ENCODE measurements at regions not wholly inside any gene's neighbourhood (a gene's known extent, or its start where the extent isn't known, plus 50 kb on each side); places are given as distances from the start of the nearest gene placed in this dataset.

DNA sequence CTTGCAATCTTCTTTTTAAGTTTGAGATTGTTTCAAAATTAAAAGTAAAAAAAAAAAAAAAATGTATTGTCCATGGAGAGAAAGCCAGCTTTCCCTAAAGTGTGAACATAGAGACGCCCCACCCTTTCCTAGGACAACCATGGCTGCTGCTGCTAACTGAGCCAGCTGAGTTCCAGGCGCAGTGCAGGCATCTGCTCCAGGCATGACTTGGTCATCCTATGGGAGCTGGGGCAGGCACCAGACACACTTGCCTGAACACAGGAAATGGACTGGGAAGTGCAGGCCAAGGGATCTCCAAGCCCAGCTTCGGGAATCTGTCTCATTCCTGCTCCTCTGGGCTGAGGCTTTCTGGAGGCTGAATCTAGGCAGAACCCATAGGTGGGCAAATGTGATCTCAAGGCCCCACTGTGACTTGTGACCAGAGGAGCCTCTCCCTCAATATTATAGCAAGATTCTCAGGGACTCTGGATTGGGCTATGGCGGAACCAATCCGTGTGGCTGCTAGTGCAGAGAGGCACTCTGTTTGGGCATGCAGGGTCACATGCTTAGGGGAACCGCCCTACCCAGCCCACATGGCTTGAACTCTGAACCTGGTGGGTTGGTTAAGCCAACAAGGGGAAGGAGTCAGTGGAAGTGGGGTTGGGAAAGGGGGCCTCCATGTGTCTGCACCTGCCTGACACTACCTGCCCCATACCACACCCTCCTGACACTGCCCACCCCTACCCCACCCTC lies 138.2 kb upstream of the CST7 start:
- H3K9me3 ChIP-seq (ENCODE audit: control insufficient read depth in 5 of 5, low read length in 5 of 5) = peaks cover 0 to 4% (median 0%) of the 10 kb centered on the region in 5 donors
- H3K4me3 ChIP-seq (ENCODE audit: low read depth in 1 of 5, low read length in 5 of 5) = no peak overlapping the region
- H3K27ac ChIP-seq (ENCODE audit: low read depth, low read length) = no peak overlapping the region
- no peaks in the 10 kb centered on the region for H3K4me1 ChIP-seq (ENCODE audit: control insufficient read depth in 5 of 5, insufficient read depth in 5 of 5, low read length in 5 of 5)
- peaks cover 0 to 12% (median 4%) of the 10 kb centered on the region in 5 donors for H3K27me3 ChIP-seq (ENCODE audit: control insufficient read depth in 5 of 5, insufficient read depth in 4 of 5, low read length in 5 of 5)
- no peak overlapping the region for H3K9ac ChIP-seq (ENCODE audit: low read length in 5 of 5)
- no peaks in the 10 kb centered on the region for H3K36me3 ChIP-seq (ENCODE audit: control insufficient read depth in 5 of 5, insufficient read depth in 5 of 5, low read length in 5 of 5)

DNA sequence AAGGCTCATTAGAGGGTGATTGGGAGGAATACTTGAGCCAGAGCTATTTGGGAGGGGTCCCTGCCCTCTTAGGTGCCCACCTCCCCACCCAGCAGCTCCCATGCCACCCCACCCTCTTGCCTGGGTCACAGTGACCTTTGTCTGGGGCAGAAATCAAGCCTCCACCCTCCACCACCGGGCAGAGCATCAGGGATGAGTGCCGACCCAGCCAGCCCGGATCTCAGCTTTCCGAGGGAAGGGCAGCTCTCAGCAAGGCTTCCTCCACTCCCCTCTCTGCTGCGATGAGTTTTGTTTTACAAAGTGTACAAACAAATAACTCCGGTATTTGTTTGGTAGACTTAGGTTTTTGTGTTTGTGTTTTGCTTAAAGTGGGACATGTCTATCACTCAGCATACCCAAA lies 136.7 kb upstream of the CST7 start:
- Histone ChIP-seq H3K4me3 (ENCODE audit: low read depth in 1 of 5, low read length in 5 of 5) (no peak overlapping the region), H3K4me1 (ENCODE audit: control insufficient read depth in 5 of 5, insufficient read depth in 5 of 5, low read length in 5 of 5) (no peaks in the 10 kb centered on the region), H3K36me3 (ENCODE audit: control insufficient read depth in 5 of 5, insufficient read depth in 5 of 5, low read length in 5 of 5) (no peaks in the 10 kb centered on the region), H3K27ac (ENCODE audit: low read depth, low read length) (no peak overlapping the region), H3K27me3 (ENCODE audit: control insufficient read depth in 5 of 5, insufficient read depth in 4 of 5, low read length in 5 of 5) (peaks cover 0 to 16% (median 4%) of the 10 kb centered on the region in 5 donors), H3K9ac (ENCODE audit: low read length in 5 of 5) (no peak overlapping the region), H3K9me3 (ENCODE audit: control insufficient read depth in 5 of 5, low read length in 5 of 5) (peaks cover 0 to 4% (median 0%) of the 10 kb centered on the region in 5 donors)

DNA sequence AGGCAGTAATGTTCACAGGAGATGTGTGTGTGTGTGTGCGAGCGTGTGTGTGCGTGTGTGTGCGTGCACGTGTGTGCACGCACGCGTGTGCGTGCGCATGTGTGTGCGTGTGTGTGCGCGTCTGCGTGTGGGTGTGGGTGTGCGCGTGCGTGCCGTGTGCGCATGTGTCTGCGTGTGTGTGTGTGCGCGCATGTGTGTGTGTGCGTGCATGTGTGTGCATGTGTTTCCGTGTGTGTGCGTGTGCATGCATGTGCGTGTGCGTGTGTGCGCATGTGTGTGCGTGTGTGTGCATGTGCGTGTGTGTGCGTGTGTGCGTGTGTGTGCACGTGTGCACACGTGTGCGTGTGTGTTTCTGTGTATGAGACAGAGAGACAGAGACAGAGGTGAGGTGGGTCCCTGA lies 136.0 kb upstream of the CST7 start:
- H3K27me3 ChIP-seq (ENCODE audit: control insufficient read depth in 5 of 5, insufficient read depth in 4 of 5, low read length in 5 of 5) = peaks cover 0 to 16% (median 4%) of the 10 kb centered on the region in 5 donors

DNA sequence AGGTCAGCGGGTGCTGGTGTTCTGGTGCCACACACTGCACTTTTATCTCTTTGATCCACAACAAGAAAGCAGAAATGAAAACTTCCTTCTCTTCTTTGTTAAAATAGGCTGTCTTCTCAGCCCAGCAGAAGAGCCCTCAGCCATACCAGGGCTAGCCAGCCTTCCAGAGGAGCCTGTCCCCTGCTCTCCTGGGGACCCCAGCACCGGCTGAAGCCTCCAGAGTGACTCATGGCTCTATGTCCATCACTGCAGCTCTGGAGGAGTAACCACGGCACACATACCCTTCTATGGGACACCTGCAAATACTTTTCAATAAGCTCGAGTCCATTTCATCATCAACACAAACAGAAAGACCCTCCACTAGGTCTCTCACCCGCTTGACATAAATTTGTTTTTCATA lies 135.6 kb upstream of the CST7 start:
- peaks cover 0 to 15% (median 4%) of the 10 kb centered on the region in 5 donors for H3K27me3 ChIP-seq (ENCODE audit: control insufficient read depth in 5 of 5, insufficient read depth in 4 of 5, low read length in 5 of 5)
- peaks cover 0 to 4% (median 0%) of the 10 kb centered on the region in 5 donors for H3K9me3 ChIP-seq (ENCODE audit: control insufficient read depth in 5 of 5, low read length in 5 of 5)
- H3K36me3 ChIP-seq (ENCODE audit: control insufficient read depth in 5 of 5, insufficient read depth in 5 of 5, low read length in 5 of 5) = no peaks in the 10 kb centered on the region
- no peak overlapping the region for H3K27ac ChIP-seq (ENCODE audit: low read depth, low read length)
- no peaks in the 10 kb centered on the region for H3K4me1 ChIP-seq (ENCODE audit: control insufficient read depth in 5 of 5, insufficient read depth in 5 of 5, low read length in 5 of 5)
- no peak overlapping the region for H3K9ac ChIP-seq (ENCODE audit: low read length in 5 of 5)
- no peak overlapping the region for H3K4me3 ChIP-seq (ENCODE audit: low read depth in 1 of 5, low read length in 5 of 5)

More for the DNA sequence above, 136.0 kb upstream of the CST7 start:
- Histone ChIP-seq H3K4me3 (ENCODE audit: low read depth in 1 of 5, low read length in 5 of 5) (no peak overlapping the region), H3K27ac (ENCODE audit: low read depth, low read length) (no peak overlapping the region), H3K9ac (ENCODE audit: low read length in 5 of 5) (no peak overlapping the region), H3K36me3 (ENCODE audit: control insufficient read depth in 5 of 5, insufficient read depth in 5 of 5, low read length in 5 of 5) (no peaks in the 10 kb centered on the region), H3K9me3 (ENCODE audit: control insufficient read depth in 5 of 5, low read length in 5 of 5) (peaks cover 0 to 4% (median 0%) of the 10 kb centered on the region in 5 donors), H3K4me1 (ENCODE audit: control insufficient read depth in 5 of 5, insufficient read depth in 5 of 5, low read length in 5 of 5) (no peaks in the 10 kb centered on the region)

DNA sequence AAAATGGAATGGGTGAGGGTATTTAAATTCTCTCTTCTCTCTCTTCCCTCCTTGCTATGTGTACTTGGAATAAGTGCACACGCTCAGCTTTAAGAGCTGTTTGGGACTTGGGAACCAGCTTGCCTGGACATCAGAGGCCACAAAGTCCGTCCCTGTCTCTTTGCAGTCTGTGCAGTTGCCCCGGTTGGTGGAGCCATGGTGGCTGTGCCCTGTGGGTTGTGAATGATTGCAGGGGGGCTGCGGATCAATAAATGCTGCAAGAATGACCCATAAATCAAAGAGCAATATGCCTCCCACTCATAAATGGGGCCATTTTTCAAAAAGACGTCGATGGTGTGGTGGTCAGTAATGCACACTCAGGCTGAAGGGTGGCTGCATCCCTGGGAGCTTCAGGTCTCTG lies 135.1 kb upstream of the CST7 start:
- Histone ChIP-seq H3K9ac (ENCODE audit: low read length in 5 of 5) (no peak overlapping the region), H3K27me3 (ENCODE audit: control insufficient read depth in 5 of 5, insufficient read depth in 4 of 5, low read length in 5 of 5) (peaks cover 0 to 10% (median 4%) of the 10 kb centered on the region in 5 donors), H3K27ac (ENCODE audit: low read depth, low read length) (no peak overlapping the region), H3K4me3 (ENCODE audit: low read depth in 1 of 5, low read length in 5 of 5) (no peak overlapping the region), H3K36me3 (ENCODE audit: control insufficient read depth in 5 of 5, insufficient read depth in 5 of 5, low read length in 5 of 5) (no peaks in the 10 kb centered on the region), H3K9me3 (ENCODE audit: control insufficient read depth in 5 of 5, low read length in 5 of 5) (peaks cover 0 to 4% (median 0%) of the 10 kb centered on the region in 5 donors), H3K4me1 (ENCODE audit: control insufficient read depth in 5 of 5, insufficient read depth in 5 of 5, low read length in 5 of 5) (no peaks in the 10 kb centered on the region)

DNA sequence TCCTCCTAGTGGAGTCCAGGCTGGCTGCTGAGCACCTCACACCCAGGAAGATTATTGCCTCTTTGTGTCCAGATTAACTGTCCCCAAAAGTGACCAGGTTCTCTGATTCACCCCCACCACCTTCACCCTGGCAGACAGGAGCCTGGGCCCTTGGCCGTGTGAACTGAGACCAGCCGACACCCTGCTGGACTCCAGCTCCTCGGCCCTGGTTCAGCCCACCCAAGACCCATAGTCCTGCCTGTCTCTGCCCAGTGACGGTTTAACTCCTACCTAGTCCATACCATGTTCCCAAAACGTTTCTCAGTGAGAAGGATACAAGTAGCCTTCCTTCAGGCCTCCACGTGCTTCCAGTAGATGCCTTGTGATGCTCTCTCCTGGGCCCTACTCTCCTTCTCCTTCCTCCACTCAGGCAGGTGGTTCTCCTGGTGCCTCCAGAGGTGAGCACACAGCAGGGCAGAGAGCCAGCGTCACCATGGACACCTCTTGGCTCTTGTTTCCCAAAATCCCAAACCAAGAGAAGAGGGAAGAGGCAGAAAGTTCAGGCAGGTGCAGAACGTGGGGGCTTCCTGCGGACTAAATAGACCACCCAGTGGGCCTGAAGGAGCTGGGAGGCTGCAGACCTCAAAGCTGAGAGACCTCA lies 134.4 kb upstream of the CST7 start:
- H3K9ac ChIP-seq (ENCODE audit: low read length in 5 of 5) = no peak overlapping the region
- peaks cover 0 to 4% (median 2%) of the 10 kb centered on the region in 5 donors for H3K9me3 ChIP-seq (ENCODE audit: control insufficient read depth in 5 of 5, low read length in 5 of 5)
- H3K27me3 ChIP-seq (ENCODE audit: control insufficient read depth in 5 of 5, insufficient read depth in 4 of 5, low read length in 5 of 5) = peaks cover 0 to 4% (median 4%) of the 10 kb centered on the region in 5 donors
- no peak overlapping the region for H3K27ac ChIP-seq (ENCODE audit: low read depth, low read length)
- no peaks in the 10 kb centered on the region for H3K4me1 ChIP-seq (ENCODE audit: control insufficient read depth in 5 of 5, insufficient read depth in 5 of 5, low read length in 5 of 5)
- no peaks in the 10 kb centered on the region for H3K36me3 ChIP-seq (ENCODE audit: control insufficient read depth in 5 of 5, insufficient read depth in 5 of 5, low read length in 5 of 5)
- no peak overlapping the region for H3K4me3 ChIP-seq (ENCODE audit: low read depth in 1 of 5, low read length in 5 of 5)

DNA sequence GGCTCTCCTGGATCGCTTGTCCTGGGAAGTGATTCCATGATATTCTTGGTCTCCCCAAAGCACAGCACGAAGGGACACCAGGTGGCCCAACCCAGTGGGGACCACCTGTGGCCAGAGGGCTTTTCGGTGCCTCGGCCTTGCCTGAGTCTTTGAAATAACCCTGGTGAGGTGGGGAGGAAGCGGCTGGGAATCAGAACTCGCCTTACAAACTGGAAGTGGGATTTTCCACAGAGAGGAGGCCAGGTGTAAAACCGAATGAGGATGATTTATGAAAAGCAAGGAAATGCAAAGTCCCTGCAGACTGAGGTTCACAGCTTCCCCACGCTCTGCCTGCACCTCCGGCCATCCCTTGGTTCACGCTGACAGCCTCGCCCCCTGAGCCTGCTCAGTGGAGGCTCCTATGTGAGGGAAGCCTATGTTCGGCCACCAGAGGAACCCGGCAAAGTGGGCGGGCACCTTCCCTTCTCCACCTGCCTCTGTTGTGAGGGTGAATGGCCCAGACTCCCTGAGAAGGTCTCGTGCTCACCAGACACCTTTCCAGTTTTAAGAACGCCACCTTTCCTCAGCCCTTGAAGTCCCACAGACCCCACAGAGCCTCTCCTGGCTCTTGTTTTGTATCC lies 133.8 kb upstream of the CST7 start:
- peaks cover 0 to 4% (median 3%) of the 10 kb centered on the region in 5 donors for H3K9me3 ChIP-seq (ENCODE audit: control insufficient read depth in 5 of 5, low read length in 5 of 5)
- no peak overlapping the region for H3K4me3 ChIP-seq (ENCODE audit: low read depth in 1 of 5, low read length in 5 of 5)
- no peak overlapping the region for H3K9ac ChIP-seq (ENCODE audit: low read length in 5 of 5)
- no peaks in the 10 kb centered on the region for H3K36me3 ChIP-seq (ENCODE audit: control insufficient read depth in 5 of 5, insufficient read depth in 5 of 5, low read length in 5 of 5)
- H3K27me3 ChIP-seq (ENCODE audit: control insufficient read depth in 5 of 5, insufficient read depth in 4 of 5, low read length in 5 of 5) = peaks cover 0 to 4% (median 3%) of the 10 kb centered on the region in 5 donors
- H3K4me1 ChIP-seq (ENCODE audit: control insufficient read depth in 5 of 5, insufficient read depth in 5 of 5, low read length in 5 of 5) = no peaks in the 10 kb centered on the region
- no peak overlapping the region for H3K27ac ChIP-seq (ENCODE audit: low read depth, low read length)

DNA sequence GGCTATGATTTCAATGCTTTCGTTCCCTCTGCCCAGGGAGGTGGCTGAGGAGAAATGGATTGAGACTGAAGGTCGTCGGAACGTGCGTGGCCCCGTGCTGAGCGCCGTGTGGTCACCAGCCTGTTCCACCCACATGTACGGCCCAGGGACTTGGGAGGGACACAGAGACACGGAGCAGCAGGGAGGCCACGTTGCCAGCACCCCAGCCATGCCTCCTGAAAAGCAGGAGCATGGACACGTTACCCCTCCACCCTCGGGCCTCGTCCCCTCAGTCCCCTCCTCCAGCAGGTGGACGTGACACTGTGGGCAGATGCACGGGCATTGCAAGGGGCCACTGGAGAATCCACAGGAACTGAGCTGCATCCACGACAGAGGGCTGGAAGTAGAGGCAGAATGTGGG lies 133.1 kb upstream of the CST7 start:
- no peaks in the 10 kb centered on the region for H3K4me1 ChIP-seq (ENCODE audit: control insufficient read depth in 5 of 5, insufficient read depth in 5 of 5, low read length in 5 of 5)
- no peaks in the 10 kb centered on the region for H3K36me3 ChIP-seq (ENCODE audit: control insufficient read depth in 5 of 5, insufficient read depth in 5 of 5, low read length in 5 of 5)
- peaks cover 0 to 4% (median 3%) of the 10 kb centered on the region in 5 donors for H3K27me3 ChIP-seq (ENCODE audit: control insufficient read depth in 5 of 5, insufficient read depth in 4 of 5, low read length in 5 of 5)
- H3K27ac ChIP-seq (ENCODE audit: low read depth, low read length) = no peak overlapping the region
- no peak overlapping the region for H3K4me3 ChIP-seq (ENCODE audit: low read depth in 1 of 5, low read length in 5 of 5)
- H3K9me3 ChIP-seq (ENCODE audit: control insufficient read depth in 5 of 5, low read length in 5 of 5) = peaks cover 0 to 4% (median 3%) of the 10 kb centered on the region in 5 donors
- no peak overlapping the region for H3K9ac ChIP-seq (ENCODE audit: low read length in 5 of 5)

DNA sequence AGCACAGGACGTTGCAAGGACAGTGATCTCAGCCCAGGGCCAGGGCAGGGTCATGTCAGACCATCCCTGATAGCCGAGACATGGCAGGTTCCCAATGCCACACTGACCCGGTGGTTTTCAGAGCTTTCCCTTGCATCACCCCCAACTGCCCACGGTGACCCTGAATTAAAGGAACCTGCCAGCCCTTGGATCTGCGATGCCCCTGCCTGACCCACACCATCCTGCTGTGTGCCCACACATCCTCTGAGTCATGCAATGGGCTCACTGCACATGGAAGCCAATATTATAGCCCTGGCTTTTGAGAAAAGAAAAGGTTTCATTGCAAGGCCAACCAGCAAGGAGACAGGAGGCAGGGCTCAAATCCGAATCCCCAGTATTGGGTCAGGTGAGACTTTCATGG lies 132.6 kb upstream of the CST7 start:
- Histone ChIP-seq H3K27me3 (ENCODE audit: control insufficient read depth in 5 of 5, insufficient read depth in 4 of 5, low read length in 5 of 5) (peaks cover 0 to 5% (median 3%) of the 10 kb centered on the region in 5 donors), H3K4me1 (ENCODE audit: control insufficient read depth in 5 of 5, insufficient read depth in 5 of 5, low read length in 5 of 5) (no peaks in the 10 kb centered on the region), H3K4me3 (ENCODE audit: low read depth in 1 of 5, low read length in 5 of 5) (no peak overlapping the region), H3K27ac (ENCODE audit: low read depth, low read length) (no peak overlapping the region), H3K36me3 (ENCODE audit: control insufficient read depth in 5 of 5, insufficient read depth in 5 of 5, low read length in 5 of 5) (no peaks in the 10 kb centered on the region), H3K9me3 (ENCODE audit: control insufficient read depth in 5 of 5, low read length in 5 of 5) (peaks cover 0 to 4% (median 3%) of the 10 kb centered on the region in 5 donors), H3K9ac (ENCODE audit: low read length in 5 of 5) (no peak overlapping the region)

DNA sequence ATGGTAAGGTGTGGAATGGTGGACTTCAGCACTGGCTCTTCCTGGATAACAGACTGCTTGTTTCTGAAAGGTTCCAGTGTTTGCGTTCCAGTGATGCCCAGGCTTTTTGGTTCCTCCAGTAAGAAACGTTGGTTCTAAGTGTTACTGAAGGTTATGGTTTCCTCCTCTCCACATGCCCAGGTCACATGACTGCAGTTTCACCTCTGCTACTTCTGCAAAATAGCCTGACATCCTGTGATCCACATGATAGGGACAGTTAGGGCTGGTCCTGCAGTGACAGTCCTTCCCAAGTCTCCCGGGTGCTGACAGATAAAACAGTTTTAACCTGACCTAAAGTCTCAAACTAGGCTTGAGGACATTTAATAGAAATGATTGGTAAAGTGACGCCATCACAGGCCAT lies 132.2 kb upstream of the CST7 start:
- H3K9me3 ChIP-seq (ENCODE audit: control insufficient read depth in 5 of 5, low read length in 5 of 5) = peaks cover 0 to 4% (median 3%) of the 10 kb centered on the region in 5 donors
- peaks cover 0 to 9% (median 3%) of the 10 kb centered on the region in 5 donors for H3K27me3 ChIP-seq (ENCODE audit: control insufficient read depth in 5 of 5, insufficient read depth in 4 of 5, low read length in 5 of 5)
- H3K4me1 ChIP-seq (ENCODE audit: control insufficient read depth in 5 of 5, insufficient read depth in 5 of 5, low read length in 5 of 5) = no peaks in the 10 kb centered on the region
- H3K27ac ChIP-seq (ENCODE audit: low read depth, low read length) = no peak overlapping the region
- H3K36me3 ChIP-seq (ENCODE audit: control insufficient read depth in 5 of 5, insufficient read depth in 5 of 5, low read length in 5 of 5) = no peaks in the 10 kb centered on the region
- H3K4me3 ChIP-seq (ENCODE audit: low read depth in 1 of 5, low read length in 5 of 5) = no peak overlapping the region
- H3K9ac ChIP-seq (ENCODE audit: low read length in 5 of 5) = no peak overlapping the region
